Thyroid gland (tissue), 4 donors: ENCODE measurements at regions not wholly inside any gene's neighbourhood (a gene's known extent, or its start where the extent isn't known, plus 50 kb on each side); places are given as distances from the start of the nearest gene placed in this dataset.

ENCODE experiments used
- POLR2A ChIP-seq, 2 donors: fragments of 450-650 bp; IDR thresholded peaks; one replicate each; pipeline ENCODE4 v1.6.1; 2017; ENCODE audit warnings: antibody characterized with exemption in 2 of 2, mild to moderate bottlenecking in 2 of 2, moderate library complexity in 1 of 2
- TF ChIP-seq, protein P1 (sequence below), 6 experiments: fragments of 200-600 bp in 3 of 6; fragments of 450-650 bp in 3 of 6; sonication (generic) in 3 of 6; IDR thresholded peaks; one replicate each; pipeline ENCODE4 v1.5.1; 2016 to 2019; ENCODE audit warnings: antibody characterized with exemption in 6 of 6, mild to moderate bottlenecking in 2 of 6, inconsistent platforms in 1 of 6, moderate library complexity in 1 of 6

DNA sequence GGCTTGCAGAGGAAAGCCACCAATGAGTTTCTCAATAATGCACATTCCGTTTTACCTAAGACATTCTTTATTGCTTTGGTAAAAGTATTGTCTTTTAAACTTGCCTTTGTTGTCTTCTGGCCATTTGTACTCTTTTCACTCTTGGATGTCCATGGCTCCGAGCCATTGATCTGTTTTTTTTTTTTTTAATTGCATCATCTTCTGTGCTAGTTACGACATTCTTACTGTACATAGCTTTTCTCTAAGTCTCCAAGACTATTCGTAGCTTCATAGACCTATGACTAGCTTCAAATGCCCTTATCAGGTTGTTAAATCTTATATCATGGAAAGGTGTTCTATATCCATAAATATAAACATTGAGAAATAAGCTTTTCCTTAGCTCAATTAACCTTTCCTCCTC, 1522.6 kb downstream of the FAM181B start:
- TF ChIP-seq, protein P1, sequence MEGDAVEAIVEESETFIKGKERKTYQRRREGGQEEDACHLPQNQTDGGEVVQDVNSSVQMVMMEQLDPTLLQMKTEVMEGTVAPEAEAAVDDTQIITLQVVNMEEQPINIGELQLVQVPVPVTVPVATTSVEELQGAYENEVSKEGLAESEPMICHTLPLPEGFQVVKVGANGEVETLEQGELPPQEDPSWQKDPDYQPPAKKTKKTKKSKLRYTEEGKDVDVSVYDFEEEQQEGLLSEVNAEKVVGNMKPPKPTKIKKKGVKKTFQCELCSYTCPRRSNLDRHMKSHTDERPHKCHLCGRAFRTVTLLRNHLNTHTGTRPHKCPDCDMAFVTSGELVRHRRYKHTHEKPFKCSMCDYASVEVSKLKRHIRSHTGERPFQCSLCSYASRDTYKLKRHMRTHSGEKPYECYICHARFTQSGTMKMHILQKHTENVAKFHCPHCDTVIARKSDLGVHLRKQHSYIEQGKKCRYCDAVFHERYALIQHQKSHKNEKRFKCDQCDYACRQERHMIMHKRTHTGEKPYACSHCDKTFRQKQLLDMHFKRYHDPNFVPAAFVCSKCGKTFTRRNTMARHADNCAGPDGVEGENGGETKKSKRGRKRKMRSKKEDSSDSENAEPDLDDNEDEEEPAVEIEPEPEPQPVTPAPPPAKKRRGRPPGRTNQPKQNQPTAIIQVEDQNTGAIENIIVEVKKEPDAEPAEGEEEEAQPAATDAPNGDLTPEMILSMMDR (IDR thresholded peaks at IDR 0.05): no peak
- TF ChIP-seq POLR2A (IDR thresholded peaks at IDR 0.05): no peak
